IMR-90 (cell line): ENCODE measurements at regions not wholly inside any gene's neighbourhood (a gene's known extent, or its start where the extent isn't known, plus 50 kb on each side); places are given as distances from the start of the nearest gene placed in this dataset.

Experiments
- ATAC-seq: fragments of 200-7000 bp; cut with Tn5 transposase; 2 replicates; pipeline ENCODE4 v1.9.1; 2020; ENCODE audit warnings: low read depth, mild to moderate bottlenecking, moderate library complexity
- BruUV-seq: library from RNA; stranded (reverse); fragments of 400-500 nt; replicated peaks from 2 replicates; lab custom pipeline; 2021; lab: Mats Ljungman, UMichigan
- CTCF ChIA-PET: fragments of 300-600 bp; formaldehyde crosslinking; extraction: SDS; loops from one replicate; lab custom pipeline; 2021; ENCODE audit warnings: antibody characterized with exemption; lab: Yijun Ruan, JAX
- POLR2A ChIA-PET: fragments of 300-600 bp; sonication (Branson Sonifier 250); formaldehyde crosslinking; loops from one replicate; lab custom pipeline; 2022; ENCODE audit warnings: antibody characterized with exemption; ENCODE audit not compliant: unreplicated experiment; lab: Charles Lee
- DNase-seq: peaks from one replicate; pipeline ENCODE4 v3.0.0; 2013
- H2AFZ ChIP-seq: replicated peaks from 2 replicates; pipeline ENCODE3; 2013; ENCODE audit warnings: low read length, mild to moderate bottlenecking; ENCODE audit not compliant: poor library complexity
- H2AK5ac ChIP-seq: 2 replicates; pipeline ENCODE4 v1.6.1; 2013; ENCODE audit warnings: low read depth, low read length, inconsistent platforms
- H2AK9ac ChIP-seq: replicated peaks from 2 replicates; pipeline ENCODE3; 2013; ENCODE audit warnings: mild to moderate bottlenecking, low read depth, low read length, moderate library complexity; ENCODE audit not compliant: poor library complexity
- H2BK120ac ChIP-seq: 2 replicates; pipeline ENCODE4 v1.6.1; 2013; ENCODE audit warnings: low read depth, low read length, inconsistent platforms
- H2BK15ac ChIP-seq: 3 replicates; pipeline ENCODE4 v1.6.1; 2013; ENCODE audit warnings: low read depth, low read length, inconsistent platforms
- H2BK20ac ChIP-seq: 2 replicates; pipeline ENCODE4 v1.6.1; 2013; ENCODE audit warnings: low read depth, mild to moderate bottlenecking, inconsistent platforms, low read length, moderate library complexity
- H2BK5ac ChIP-seq: 2 replicates; pipeline ENCODE4 v1.6.1; 2013; ENCODE audit warnings: mild to moderate bottlenecking, low read depth, low read length, inconsistent platforms; ENCODE audit not compliant: poor library complexity, severe bottlenecking
- H3K14ac ChIP-seq: replicated peaks from 2 replicates; pipeline ENCODE4 v1.6.1; 2013; ENCODE audit warnings: low read depth, low read length, inconsistent platforms
- H3K18ac ChIP-seq: 2 replicates; pipeline ENCODE4 v1.6.1; 2013; ENCODE audit warnings: low read depth, low read length, control low read depth
- H3K23ac ChIP-seq: 2 replicates; pipeline ENCODE4 v1.6.1; 2013; ENCODE audit warnings: low read depth, low read length, inconsistent platforms
- H3K27ac ChIP-seq: 2 replicates; pipeline ENCODE4 v1.5.1; 2013; ENCODE audit warnings: mild to moderate bottlenecking, control low read depth, low read length; ENCODE audit not compliant: insufficient read depth
- H3K27me3 ChIP-seq: 2 replicates; pipeline ENCODE4 v1.6.1; 2013; ENCODE audit warnings: low read length; ENCODE audit not compliant: control insufficient read depth, insufficient read depth
- H3K36me3 ChIP-seq: 2 replicates; pipeline ENCODE4 v1.6.1; 2013; ENCODE audit warnings: low read length, mixed read lengths; ENCODE audit not compliant: control insufficient read depth, insufficient read depth
- H3K4ac ChIP-seq: 2 replicates; pipeline ENCODE4 v1.6.1; 2013; ENCODE audit warnings: low read depth, low read length, inconsistent platforms
- H3K4me1 ChIP-seq: 2 replicates; pipeline ENCODE4 v1.6.1; 2013; ENCODE audit warnings: low read length, mixed read lengths; ENCODE audit not compliant: control insufficient read depth, insufficient read depth
- H3K4me2 ChIP-seq: 2 replicates; pipeline ENCODE4 v1.6.1; 2013; ENCODE audit warnings: low read depth, mild to moderate bottlenecking, control low read depth, low read length, moderate library complexity
- H3K4me3 ChIP-seq: 2 replicates; pipeline ENCODE4 v1.5.1; 2013; ENCODE audit warnings: low read depth, mild to moderate bottlenecking, control low read depth, low read length, moderate library complexity; ENCODE audit not compliant: insufficient read depth
- H3K56ac ChIP-seq: 2 replicates; pipeline ENCODE4 v1.6.1; 2013; ENCODE audit warnings: low read length, inconsistent platforms; ENCODE audit not compliant: insufficient read depth; ENCODE audit errors: extremely low read depth
- H3K79me1 ChIP-seq, 2 experiments: 2 replicates each; pipeline ENCODE4 v1.6.1; 2013; ENCODE audit warnings: low read length in 2 of 2, inconsistent platforms in 1 of 2, low read depth in 1 of 2
- H3K9ac ChIP-seq: 2 replicates; pipeline ENCODE4 v1.6.1; 2013; ENCODE audit warnings: low read depth, low read length, control low read depth
- H3K9me1 ChIP-seq: 2 replicates; pipeline ENCODE4 v1.6.1; 2013; ENCODE audit warnings: low read length, inconsistent platforms; ENCODE audit not compliant: insufficient read depth
- H3K9me3 ChIP-seq: 2 replicates; pipeline ENCODE4 v1.6.1; 2013; ENCODE audit warnings: low read length; ENCODE audit not compliant: control insufficient read depth, insufficient read depth
- H4K20me1 ChIP-seq: 2 replicates; pipeline ENCODE4 v1.6.1; 2013; ENCODE audit warnings: low read length, inconsistent platforms; ENCODE audit not compliant: insufficient read depth
- H4K5ac ChIP-seq: 2 replicates; pipeline ENCODE4 v1.6.1; 2013; ENCODE audit warnings: mild to moderate bottlenecking, low read depth, low read length, control low read depth
- H4K8ac ChIP-seq, 2 experiments: 2 replicates each; pipeline ENCODE4 v1.6.1; 2013; ENCODE audit warnings: low read depth in 2 of 2, low read length in 2 of 2, control low read depth in 1 of 2, inconsistent platforms in 1 of 2
- H4K91ac ChIP-seq: 2 replicates; pipeline ENCODE4 v1.6.1; 2013; ENCODE audit warnings: low read depth, low read length, inconsistent platforms; ENCODE audit not compliant: insufficient read depth
- MXI1 ChIP-seq: IDR thresholded peaks from 2 replicates; pipeline ENCODE4 v1.6.1; 2012; ENCODE audit warnings: low read depth, mild to moderate bottlenecking, low read length, moderate library complexity, borderline replicate concordance
- RAD21 ChIP-seq: IDR thresholded peaks from 2 replicates; pipeline ENCODE4 v1.6.1; 2012; ENCODE audit warnings: low read length, improper control_type of control experiment
- WGBS, 2 experiments: methylation state at CpG; one replicate each; pipeline versions ENCODE4 v1.1.5 to v1.1.7; 2013; ENCODE audit warnings: missing lambda C conversion rate in 2 of 2; ENCODE audit not compliant: insufficient read length in 1 of 2; ENCODE audit errors: extremely low coverage in 2 of 2; 5-methylcytosine and 5-hydroxymethylcytosine counted together
- dilution Hi-C: fragments of 300-500 bp; cut with HindIII; formaldehyde crosslinking; loops from one replicate; pipeline ENCODE4 v1.14.3; 2018; ENCODE audit warnings: low sequenced_read_pairs; ENCODE audit not compliant: unreplicated experiment
- in situ Hi-C: fragments of 300-500 bp; cut with MboI; formaldehyde crosslinking; loops from 3 replicates; pipeline ENCODE4 v1.14.3; 2019; ENCODE audit warnings: low sequenced_read_pairs, inconsistent platforms, mixed read lengths
- intact Hi-C: fragments of 100-400 bp; cut with micrococcal nuclease; formaldehyde crosslinking; loops from 2 replicates; pipeline ENCODE4 v1.10.0; 2022
- TF ChIP-seq, protein P1 (sequence below): conservative IDR thresholded peaks from 2 replicates; pipeline ENCODE4 v1.5.1; 2012; ENCODE audit warnings: mild to moderate bottlenecking, low read depth, low read length, improper control_type of control experiment

DNA sequence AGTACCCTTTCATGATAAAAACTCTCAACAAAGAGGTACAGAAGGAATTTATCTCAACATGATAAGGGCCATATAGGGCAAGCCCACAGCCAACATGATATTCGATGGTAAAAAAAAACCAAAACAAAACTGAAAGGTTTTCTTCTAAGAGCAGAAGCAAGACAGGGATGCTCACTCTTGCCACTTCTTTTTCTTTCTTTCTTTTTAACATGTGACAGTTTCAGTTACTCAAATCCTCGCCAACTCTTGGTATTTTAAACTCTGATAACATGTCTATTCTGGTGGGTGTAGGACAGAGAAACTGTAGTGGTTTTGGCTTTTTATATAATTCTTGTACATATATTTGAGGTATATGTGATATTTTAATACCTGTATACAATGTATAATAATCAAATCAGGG is 74.0 kb upstream of the NMNAT3 start:
- Histone ChIP-seq H3K36me3 (no peaks in the 10 kb centered on the region), H3K27me3 (no peaks in the 10 kb centered on the region), H2BK5ac (no peak overlapping the region), H4K5ac (no peak overlapping the region), H3K4ac (no peak overlapping the region), H3K4me2 (no peak overlapping the region), H3K18ac (no peak overlapping the region), H3K4me1 (no peaks in the 10 kb centered on the region), H2AFZ (no peak overlapping the region), H3K23ac (no peak overlapping the region), H2BK15ac (no peak overlapping the region), H3K14ac (no peak overlapping the region), H4K91ac (no peak overlapping the region), H4K20me1 (no peaks in the 10 kb centered on the region), H3K9ac (no peak overlapping the region), H3K79me1 (no peaks in the 10 kb centered on the region), H3K9me3 (no peaks in the 10 kb centered on the region; the same call in 1 of the 2 replicates), H4K8ac (no peak overlapping the region), H2BK20ac (no peak overlapping the region), H2BK120ac (no peak overlapping the region), H3K27ac (no peak overlapping the region), H3K4me3 (no peak overlapping the region), H2AK5ac (no peak overlapping the region), H2AK9ac (no peak overlapping the region), H3K56ac (no peak overlapping the region), H3K9me1 (no peaks in the 10 kb centered on the region)
- no peak for DNase-seq
- TF ChIP-seq, protein P1, sequence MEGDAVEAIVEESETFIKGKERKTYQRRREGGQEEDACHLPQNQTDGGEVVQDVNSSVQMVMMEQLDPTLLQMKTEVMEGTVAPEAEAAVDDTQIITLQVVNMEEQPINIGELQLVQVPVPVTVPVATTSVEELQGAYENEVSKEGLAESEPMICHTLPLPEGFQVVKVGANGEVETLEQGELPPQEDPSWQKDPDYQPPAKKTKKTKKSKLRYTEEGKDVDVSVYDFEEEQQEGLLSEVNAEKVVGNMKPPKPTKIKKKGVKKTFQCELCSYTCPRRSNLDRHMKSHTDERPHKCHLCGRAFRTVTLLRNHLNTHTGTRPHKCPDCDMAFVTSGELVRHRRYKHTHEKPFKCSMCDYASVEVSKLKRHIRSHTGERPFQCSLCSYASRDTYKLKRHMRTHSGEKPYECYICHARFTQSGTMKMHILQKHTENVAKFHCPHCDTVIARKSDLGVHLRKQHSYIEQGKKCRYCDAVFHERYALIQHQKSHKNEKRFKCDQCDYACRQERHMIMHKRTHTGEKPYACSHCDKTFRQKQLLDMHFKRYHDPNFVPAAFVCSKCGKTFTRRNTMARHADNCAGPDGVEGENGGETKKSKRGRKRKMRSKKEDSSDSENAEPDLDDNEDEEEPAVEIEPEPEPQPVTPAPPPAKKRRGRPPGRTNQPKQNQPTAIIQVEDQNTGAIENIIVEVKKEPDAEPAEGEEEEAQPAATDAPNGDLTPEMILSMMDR: no peak
- TF ChIP-seq RAD21: no peak
- no peak for TF ChIP-seq MXI1
- ChIA-PET POLR2A (no interaction called here), CTCF (no interaction called here)
- no TSS peak for BruUV-seq
- intact Hi-C loops (no loop called here), in situ Hi-C loops (no loop called here), dilution Hi-C loops (no loop called here)
- 60% methylated on average over 1 of the region's 2 CpGs; no CpG with 5 or more reads in 1 of the 2 experiments for WGBS, 2 experiments
- ATAC-seq: no peak
